Loucy (cell line): ENCODE measurements at regions not wholly inside any gene's neighbourhood (a gene's known extent, or its start where the extent isn't known, plus 50 kb on each side); places are given as distances from the start of the nearest gene placed in this dataset.

Experiments used
- H2AFZ ChIP-seq: fragments of 200-600 bp; sonication (generic); 2 replicates; pipeline ENCODE4 v1.6.0; 2016; ENCODE audit warnings: antibody characterized with exemption, mild to moderate bottlenecking, low read length, moderate library complexity
- H3F3A ChIP-seq: fragments of 200-600 bp; 2 replicates; pipeline ENCODE4 v1.6.0; 2016; ENCODE audit warnings: antibody characterized with exemption, low read depth, mild to moderate bottlenecking
- H3K27me3 ChIP-seq: fragments of 200-600 bp; sonication (generic); 2 replicates; pipeline ENCODE4 v1.6.1; 2014; ENCODE audit warnings: low read length, mild to moderate bottlenecking; ENCODE audit not compliant: insufficient read depth, poor library complexity, severe bottlenecking
- H3K36me3 ChIP-seq: fragments of 200-600 bp; sonication (generic); 2 replicates; pipeline ENCODE4 v1.6.1; 2016; ENCODE audit warnings: low read length; ENCODE audit not compliant: insufficient read depth
- H3K4me1 ChIP-seq: fragments of 200-600 bp; sonication (generic); 2 replicates; pipeline ENCODE4 v1.5.1; 2014; ENCODE audit warnings: low read length, mild to moderate bottlenecking; ENCODE audit not compliant: insufficient read depth, poor library complexity, severe bottlenecking
- H3K4me2 ChIP-seq: fragments of 200-600 bp; sonication (generic); 2 replicates; pipeline ENCODE4 v1.6.0; 2014; ENCODE audit warnings: antibody characterized with exemption, low read length, low read depth, mild to moderate bottlenecking; ENCODE audit not compliant: poor library complexity, severe bottlenecking
- H3K4me3 ChIP-seq: fragments of 200-600 bp; sonication (generic); 2 replicates; pipeline ENCODE4 v1.5.1; 2014; ENCODE audit warnings: low read length, mild to moderate bottlenecking, mixed read lengths; ENCODE audit not compliant: poor library complexity, severe bottlenecking
- H3K79me2 ChIP-seq: fragments of 200-600 bp; sonication (generic); 2 replicates; pipeline ENCODE4 v1.6.1; 2014; ENCODE audit warnings: low read length; ENCODE audit not compliant: insufficient read depth
- H3K9ac ChIP-seq: fragments of 200-600 bp; sonication (generic); 2 replicates; pipeline ENCODE4 v1.6.0; 2014; ENCODE audit warnings: mild to moderate bottlenecking, low read depth, low read length, moderate library complexity; ENCODE audit not compliant: poor library complexity, severe bottlenecking
- H3K9me2 ChIP-seq: fragments of 200-600 bp; sonication (generic); replicated peaks from 2 replicates; pipeline ENCODE4 v1.6.1; 2016; ENCODE audit warnings: low read depth, low read length, mixed read lengths
- H3K9me3 ChIP-seq: fragments of 200-600 bp; sonication (generic); 2 replicates; pipeline ENCODE4 v1.6.1; 2014; ENCODE audit warnings: mild to moderate bottlenecking, antibody characterized with exemption, low read length, low read depth; ENCODE audit not compliant: insufficient read depth
- H4K20me1 ChIP-seq: fragments of 200-600 bp; sonication (generic); 2 replicates; pipeline ENCODE4 v1.6.0; 2014; ENCODE audit warnings: antibody characterized with exemption, low read length, mild to moderate bottlenecking; ENCODE audit not compliant: insufficient read depth, poor library complexity, severe bottlenecking
- CTCF ChIP-seq: fragments of 200-600 bp; sonication (generic); conservative IDR thresholded peaks from 2 replicates; pipeline ENCODE4 v1.5.1; 2014; ENCODE audit warnings: mild to moderate bottlenecking, antibody characterized with exemption, low read length
- EZH2phosphoT487 ChIP-seq: fragments of 200-600 bp; IDR thresholded peaks from 2 replicates; pipeline ENCODE4 v1.6.1; 2018; ENCODE audit warnings: antibody characterized with exemption, mild to moderate bottlenecking, moderate library complexity, borderline replicate concordance

GRCh38 chr12:111074559-111074958, 154.2 kb upstream of the MYL2 start:
- H2AFZ ChIP-seq = no peak overlapping the region
- no peak overlapping the region for H3K4me3 ChIP-seq
- no peak for TF ChIP-seq EZH2phosphoT487
- TF ChIP-seq CTCF = no peak
- no peaks in the 10 kb centered on the region for H3K9me2 ChIP-seq
- H3K9ac ChIP-seq = no peak overlapping the region
- peaks cover 8% of the 10 kb centered on the region for H3K4me1 ChIP-seq
- no peaks in the 10 kb centered on the region for H3F3A ChIP-seq
- no peaks in the 10 kb centered on the region for H3K9me3 ChIP-seq
- H3K27me3 ChIP-seq = no peaks in the 10 kb centered on the region
- no peaks in the 10 kb centered on the region for H3K79me2 ChIP-seq
- H3K36me3 ChIP-seq = no peaks in the 10 kb centered on the region
- H4K20me1 ChIP-seq = no peaks in the 10 kb centered on the region
- no peak overlapping the region for H3K4me2 ChIP-seq

GRCh38 chr12:111073370-111073769, 153.0 kb upstream of the MYL2 start:
- no peak overlapping the region for H3K4me2 ChIP-seq
- no peaks in the 10 kb centered on the region for H3K27me3 ChIP-seq
- H3K9me2 ChIP-seq = no peaks in the 10 kb centered on the region
- H3K36me3 ChIP-seq = no peaks in the 10 kb centered on the region
- H3K9me3 ChIP-seq = no peaks in the 10 kb centered on the region
- no peak overlapping the region for H2AFZ ChIP-seq
- no peak overlapping the region for H3K4me3 ChIP-seq
- H3K79me2 ChIP-seq = no peaks in the 10 kb centered on the region
- no peaks in the 10 kb centered on the region for H3F3A ChIP-seq
- H4K20me1 ChIP-seq = no peaks in the 10 kb centered on the region
- H3K9ac ChIP-seq = no peak overlapping the region
- peaks cover 8% of the 10 kb centered on the region for H3K4me1 ChIP-seq
- no peak for TF ChIP-seq EZH2phosphoT487
- TF ChIP-seq CTCF = no peak

GRCh38 chr12:111072299-111072698, 151.9 kb upstream of the MYL2 start:
- H3K4me2 ChIP-seq = no peak overlapping the region
- H3K79me2 ChIP-seq = no peaks in the 10 kb centered on the region
- no peak overlapping the region for H3K4me3 ChIP-seq
- H2AFZ ChIP-seq = no peak overlapping the region
- no peaks in the 10 kb centered on the region for H3K36me3 ChIP-seq
- no peaks in the 10 kb centered on the region for H3K9me2 ChIP-seq
- TF ChIP-seq EZH2phosphoT487 = no peak
- TF ChIP-seq CTCF = no peak
- H4K20me1 ChIP-seq = no peaks in the 10 kb centered on the region
- peaks cover 8% of the 10 kb centered on the region for H3K4me1 ChIP-seq
- no peaks in the 10 kb centered on the region for H3K9me3 ChIP-seq
- H3K9ac ChIP-seq = no peak overlapping the region
- H3F3A ChIP-seq = no peaks in the 10 kb centered on the region
- no peaks in the 10 kb centered on the region for H3K27me3 ChIP-seq
